Karpas-422 (cell line): ENCODE measurements at regions not wholly inside any gene's neighbourhood (a gene's known extent, or its start where the extent isn't known, plus 50 kb on each side); places are given as distances from the start of the nearest gene placed in this dataset. TPM values are rescaled to one million over a fixed set of nuclear protein-coding genes. Genes with fewer than 3 reads are reported as not detected.
"Not testable (repeated sequence)": the region's sequence is repeated elsewhere in the genome, so short reads cannot be mapped to it uniquely, and the experiment has no call there.

ENCODE experiments used
- DNase-seq: peaks from one replicate; pipeline ENCODE4 v3.0.0-alpha.2; 2015
- H2AFZ ChIP-seq: fragments of 200-600 bp; sonication (generic); 2 replicates; pipeline ENCODE4 v1.6.1; 2014; ENCODE audit warnings: antibody characterized with exemption, low read length, mixed read lengths
- H3K27ac ChIP-seq: fragments of 200-600 bp; sonication (generic); 2 replicates; pipeline ENCODE4 v1.5.1; 2014; ENCODE audit warnings: mild to moderate bottlenecking, low read length, moderate library complexity
- H3K27me3 ChIP-seq: fragments of 200-600 bp; sonication (generic); 2 replicates; pipeline ENCODE4 v1.6.1; 2014; ENCODE audit warnings: low read length, mixed read lengths
- H3K36me3 ChIP-seq: fragments of 200-600 bp; sonication (generic); 2 replicates; pipeline ENCODE4 v1.6.1; 2014; ENCODE audit warnings: low read length, mixed read lengths; ENCODE audit not compliant: insufficient read depth
- H3K4me1 ChIP-seq: fragments of 200-600 bp; sonication (generic); 2 replicates; pipeline ENCODE4 v1.6.1; 2014; ENCODE audit warnings: mild to moderate bottlenecking, low read length, mixed read lengths
- H3K4me2 ChIP-seq: fragments of 200-600 bp; sonication (generic); 2 replicates; pipeline ENCODE4 v1.6.1; 2014; ENCODE audit warnings: low read length, low read depth, mild to moderate bottlenecking; ENCODE audit not compliant: poor library complexity, severe bottlenecking
- H3K4me3 ChIP-seq: fragments of 200-600 bp; sonication (generic); 2 replicates; pipeline ENCODE4 v1.5.1; 2014; ENCODE audit warnings: mild to moderate bottlenecking, antibody characterized with exemption, low read length, mixed read lengths
- H3K79me2 ChIP-seq: fragments of 200-600 bp; sonication (generic); 2 replicates; pipeline ENCODE4 v1.6.1; 2014; ENCODE audit warnings: mild to moderate bottlenecking, low read length, mixed read lengths
- H3K9ac ChIP-seq: fragments of 200-600 bp; sonication (generic); 2 replicates; pipeline ENCODE4 v1.6.0; 2014; ENCODE audit warnings: low read length
- H3K9me2 ChIP-seq: fragments of 200-600 bp; sonication (generic), shearing (Covaris generic); replicated peaks from 2 replicates; pipeline ENCODE4 v1.6.0; 2014; ENCODE audit warnings: mild to moderate bottlenecking, low read length, moderate library complexity; ENCODE audit not compliant: insufficient read depth
- H3K9me3 ChIP-seq: fragments of 300-700, 200-600 bp; sonication (generic); 2 replicates; pipeline ENCODE4 v1.6.1; 2014; ENCODE audit warnings: low read length, mixed read lengths
- H4K20me1 ChIP-seq: fragments of 200-600 bp; sonication (generic); 2 replicates; pipeline ENCODE4 v1.6.1; 2014; ENCODE audit warnings: mild to moderate bottlenecking, antibody characterized with exemption, low read length, low read depth; ENCODE audit not compliant: insufficient read depth
- small RNA-seq: library from RNA; depleted of rRNA; stranded (forward); fragments of <200 nt; gene quantifications from one replicate; pipeline ENCODE3, GENCODE V24; 2014

DNA sequence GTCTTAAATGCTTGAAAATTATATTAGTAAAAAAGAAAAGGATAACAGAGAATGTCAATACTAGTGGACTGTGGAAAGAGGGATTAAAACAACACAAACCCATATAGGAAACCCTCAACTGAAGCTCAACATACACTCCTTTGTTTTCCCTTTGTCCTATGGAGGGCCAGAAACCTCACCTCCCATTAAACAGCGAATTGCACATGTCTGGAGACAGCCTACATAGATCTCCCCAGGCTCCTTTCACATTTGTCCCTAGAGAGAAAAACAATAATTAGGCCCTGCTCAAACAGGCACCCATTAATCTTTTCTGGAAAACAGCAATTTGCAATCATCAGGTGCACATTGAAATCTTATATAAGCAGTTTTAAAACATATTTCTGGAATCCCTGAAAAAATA lies 87.6 kb upstream of the SEMA3D start:
- DNase-seq: no peak
- no peak overlapping the region for H3K9ac ChIP-seq
- peaks cover 31% of the 10 kb centered on the region for H3K9me3 ChIP-seq
- H3K27me3 ChIP-seq: no peaks in the 10 kb centered on the region
- H3K4me3 ChIP-seq: no peak overlapping the region
- no peak overlapping the region for H3K4me2 ChIP-seq
- no peaks in the 10 kb centered on the region for H3K36me3 ChIP-seq
- no peaks in the 10 kb centered on the region for H3K4me1 ChIP-seq
- no peaks in the 10 kb centered on the region for H4K20me1 ChIP-seq
- H3K79me2 ChIP-seq: no peaks in the 10 kb centered on the region
- no peak overlapping the region for H2AFZ ChIP-seq
- H3K27ac ChIP-seq: no peak overlapping the region
- H3K9me2 ChIP-seq: no peaks in the 10 kb centered on the region

DNA sequence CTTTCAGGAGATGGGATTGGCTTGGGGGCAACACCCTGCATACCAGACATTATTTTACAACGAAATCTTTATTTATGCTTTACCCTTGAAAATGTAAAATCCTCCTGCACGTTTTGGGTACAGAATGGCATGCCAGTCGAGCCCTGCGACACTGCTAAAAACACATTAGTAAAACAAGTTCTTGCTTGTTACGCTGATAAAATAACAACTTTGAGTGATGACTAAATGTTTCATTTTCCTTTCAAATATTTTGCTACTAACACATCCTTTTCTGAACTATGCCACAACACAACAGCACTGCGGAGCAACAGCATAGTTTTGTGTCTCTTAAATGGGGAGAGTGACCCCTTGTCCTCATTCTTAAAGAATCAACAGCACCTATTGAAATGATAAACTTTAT lies 76.0 kb upstream of the SEMA3D start:
- Histone ChIP-seq H3K9ac (no peak overlapping the region), H3K27me3 (no peaks in the 10 kb centered on the region), H3K4me3 (no peak overlapping the region), H3K4me1 (no peaks in the 10 kb centered on the region), H3K9me3 (peaks cover 31% of the 10 kb centered on the region; the same call in 1 of the 2 replicates), H3K27ac (no peak overlapping the region), H3K79me2 (no peaks in the 10 kb centered on the region), H3K9me2 (no peaks in the 10 kb centered on the region), H4K20me1 (no peaks in the 10 kb centered on the region), H2AFZ (no peak overlapping the region), H3K4me2 (no peak overlapping the region), H3K36me3 (no peaks in the 10 kb centered on the region)
- no peak for DNase-seq

DNA sequence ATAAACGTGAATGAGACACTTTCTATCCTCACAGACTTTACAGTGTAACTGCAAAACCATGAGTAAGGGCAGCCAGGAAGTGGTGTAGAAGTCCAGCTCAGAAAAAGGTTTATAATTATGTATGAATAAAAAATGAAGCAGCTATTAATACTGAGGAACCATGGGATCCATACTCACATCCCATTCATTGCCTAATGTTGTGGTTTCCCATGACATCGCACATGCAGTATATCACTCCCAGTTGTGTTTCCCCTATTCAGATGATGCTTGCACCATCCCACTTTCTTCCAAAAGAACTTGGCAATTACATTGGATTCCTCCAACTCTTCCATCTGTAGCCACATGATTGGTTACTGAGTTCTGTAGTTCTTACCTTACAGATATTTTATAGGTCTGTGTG lies 74.5 kb upstream of the SEMA3D start:
- H3K9me2 ChIP-seq: no peaks in the 10 kb centered on the region
- no peaks in the 10 kb centered on the region for H3K4me1 ChIP-seq
- no peak overlapping the region for H3K9ac ChIP-seq
- no peak overlapping the region for H3K4me3 ChIP-seq
- H2AFZ ChIP-seq: no peak overlapping the region
- no peak for DNase-seq
- H4K20me1 ChIP-seq: no peaks in the 10 kb centered on the region
- H3K79me2 ChIP-seq: no peaks in the 10 kb centered on the region
- H3K27ac ChIP-seq: no peak overlapping the region
- H3K9me3 ChIP-seq: peaks cover 30% of the 10 kb centered on the region
- H3K36me3 ChIP-seq: no peaks in the 10 kb centered on the region
- no peak overlapping the region for H3K4me2 ChIP-seq
- no peaks in the 10 kb centered on the region for H3K27me3 ChIP-seq

DNA sequence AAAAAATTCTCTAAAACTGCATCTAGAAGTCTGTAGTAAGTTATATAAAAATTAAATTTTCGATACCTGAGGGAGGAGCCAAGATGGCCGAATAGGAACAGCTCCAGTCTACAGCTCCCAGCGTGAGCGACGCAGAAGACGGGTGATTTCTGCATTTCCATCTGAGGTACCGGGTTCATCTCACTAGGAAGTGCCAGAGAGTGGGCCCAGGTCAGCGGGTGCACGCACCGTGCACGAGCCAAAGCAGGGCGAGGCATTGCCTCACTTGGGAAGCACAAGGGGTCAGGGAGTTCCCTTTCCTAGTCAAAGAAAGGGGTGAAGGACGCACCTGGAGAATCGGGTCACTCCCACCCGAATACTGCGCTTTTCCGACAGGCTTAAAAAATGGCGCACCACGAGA lies 62.9 kb upstream of the SEMA3D start:
- H3K9me2 ChIP-seq, H3K4me2 ChIP-seq, DNase-seq, H3K4me1 ChIP-seq, H3K4me3 ChIP-seq, H4K20me1 ChIP-seq, H3K27me3 ChIP-seq, H3K79me2 ChIP-seq, H3K9ac ChIP-seq, H3K36me3 ChIP-seq, H3K27ac ChIP-seq, H2AFZ ChIP-seq: not testable (repeated sequence)
- peaks cover 31% of the 10 kb centered on the region for H3K9me3 ChIP-seq

DNA sequence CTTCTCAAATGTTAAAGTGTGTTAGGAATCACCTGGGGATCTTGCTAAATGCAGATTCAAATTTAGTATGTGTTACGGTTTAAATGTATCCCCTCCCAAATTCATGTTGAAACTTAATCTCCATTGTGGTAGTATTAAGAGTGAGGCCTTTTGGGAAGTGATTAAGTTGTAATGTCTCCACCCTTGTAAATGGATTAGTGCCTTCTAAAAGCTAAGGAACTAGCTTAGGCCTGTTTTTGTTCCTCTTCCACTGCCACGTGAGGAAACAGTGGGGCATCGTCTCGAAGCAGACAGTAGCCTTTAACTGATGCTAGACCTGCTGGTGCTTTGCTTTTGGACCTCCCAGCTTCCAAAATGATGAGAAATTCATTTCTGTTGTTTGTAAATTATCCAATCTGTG lies 52.3 kb upstream of the SEMA3D start:
- Histone ChIP-seq H4K20me1 (no peaks in the 10 kb centered on the region), H3K4me2 (no peak overlapping the region), H3K36me3 (no peaks in the 10 kb centered on the region), H3K9ac (no peak overlapping the region), H3K27me3 (no peaks in the 10 kb centered on the region), H3K4me3 (no peak overlapping the region), H2AFZ (no peak overlapping the region), H3K9me2 (no peaks in the 10 kb centered on the region), H3K79me2 (no peaks in the 10 kb centered on the region), H3K27ac (no peak overlapping the region), H3K4me1 (no peaks in the 10 kb centered on the region), H3K9me3 (peaks cover 36% of the 10 kb centered on the region)
- no peak for DNase-seq

DNA sequence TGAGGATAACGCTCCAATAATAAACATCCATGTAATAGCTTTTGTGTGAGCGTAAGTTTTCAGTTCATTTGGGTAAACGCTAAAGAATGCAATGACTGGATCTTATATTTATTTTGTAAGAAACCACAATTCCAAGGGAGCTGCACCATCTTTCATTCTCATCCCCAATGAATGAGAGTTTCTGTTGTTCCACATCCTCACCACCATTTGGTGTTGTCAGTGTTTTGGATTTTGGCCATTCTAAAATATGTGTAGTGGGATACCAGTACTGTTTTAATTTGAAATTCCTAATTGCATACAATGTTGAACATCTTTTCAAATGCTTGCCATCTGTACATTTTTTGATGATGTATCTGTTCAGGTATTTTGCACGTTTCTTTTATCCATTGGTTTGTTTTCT lies 50.9 kb upstream of the SEMA3D start:
- Histone ChIP-seq H2AFZ (no peak overlapping the region), H3K4me1 (no peaks in the 10 kb centered on the region), H3K4me3 (no peak overlapping the region), H3K79me2 (no peaks in the 10 kb centered on the region), H3K36me3 (no peaks in the 10 kb centered on the region), H3K4me2 (no peak overlapping the region), H3K27ac (no peak overlapping the region), H3K9me2 (no peaks in the 10 kb centered on the region), H3K27me3 (no peaks in the 10 kb centered on the region), H4K20me1 (no peaks in the 10 kb centered on the region), H3K9me3 (peaks cover 34% of the 10 kb centered on the region), H3K9ac (no peak overlapping the region)
- no peak for DNase-seq

Small RNAs in the stretch of these regions (small RNA-seq; reads per million reads assigned to genes)
- gene DYNLL1P7: not detected
